GM19238 (cell line): ENCODE measurements at regions not wholly inside any gene's neighbourhood (a gene's known extent, or its start where the extent isn't known, plus 50 kb on each side); places are given as distances from the start of the nearest gene placed in this dataset.
"Not testable (repeated sequence)": the region's sequence is repeated elsewhere in the genome, so short reads cannot be mapped to it uniquely, and the experiment has no call there.

ENCODE experiments used
- DNase-seq: peaks from one replicate; pipeline ENCODE4 v3.0.0; 2011; ENCODE audit warnings: low spot score; ENCODE audit not compliant: insufficient read length

DNA sequence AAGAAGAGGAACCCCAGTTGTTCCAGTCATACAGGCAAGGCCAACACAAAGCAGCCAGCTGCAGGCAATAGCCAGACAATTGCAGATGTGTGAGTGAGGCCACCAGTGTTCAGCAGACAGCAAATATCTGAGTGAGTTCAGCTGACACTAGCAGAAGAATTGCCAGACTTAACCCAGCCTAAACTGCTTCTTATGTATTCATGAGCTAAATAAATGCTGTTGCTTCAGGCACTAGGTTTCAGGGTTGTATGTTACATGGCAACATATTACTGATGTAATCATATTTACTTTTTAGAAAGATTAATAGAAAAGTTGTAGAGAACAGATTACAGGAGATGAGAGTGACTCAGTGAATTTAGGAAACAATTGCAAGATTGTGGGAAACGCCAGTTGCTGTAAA lies 129.8 kb upstream of the CHODL start:
- no peak for DNase-seq

DNA sequence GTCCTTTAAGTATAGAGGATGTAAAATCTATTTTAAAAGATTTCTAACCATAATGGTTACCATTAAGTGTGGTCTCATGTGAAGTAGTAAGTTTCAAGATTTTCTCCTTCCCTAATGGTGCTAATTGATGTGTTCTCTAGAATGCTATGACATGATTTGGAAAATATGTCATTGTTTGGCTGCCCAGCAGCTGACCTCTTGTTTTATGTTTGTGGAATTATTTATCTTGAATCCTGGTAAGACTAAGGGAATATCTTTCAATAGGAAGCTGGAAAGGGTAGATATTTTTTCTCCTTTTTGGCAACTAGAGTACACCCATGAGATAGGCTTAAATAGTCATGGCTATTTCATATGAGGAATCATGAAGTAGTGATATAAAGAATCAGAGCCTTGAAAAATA lies 139.8 kb upstream of the CHODL start:
- DNase-seq = no peak

DNA sequence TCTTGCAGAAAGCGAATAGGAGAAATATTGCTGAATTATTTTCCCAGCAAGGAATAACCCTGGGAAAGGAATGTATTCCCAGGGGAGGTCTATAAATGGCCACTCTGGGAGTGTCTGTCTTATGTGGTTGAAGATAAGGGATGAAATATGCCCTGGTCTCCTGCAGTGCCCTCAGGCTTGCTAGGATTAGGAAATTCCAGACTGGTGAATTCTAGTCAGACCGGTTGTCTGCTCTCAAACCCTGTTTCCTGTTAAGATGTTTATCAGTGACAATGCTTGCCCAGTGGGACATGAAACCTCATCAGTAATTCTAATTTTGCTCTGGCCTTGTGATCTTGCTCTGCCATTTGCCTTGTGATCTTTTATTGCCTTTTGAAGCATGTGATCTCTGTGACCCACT lies 148.2 kb upstream of the CHODL start:
- DNase-seq = not testable (repeated sequence)

DNA sequence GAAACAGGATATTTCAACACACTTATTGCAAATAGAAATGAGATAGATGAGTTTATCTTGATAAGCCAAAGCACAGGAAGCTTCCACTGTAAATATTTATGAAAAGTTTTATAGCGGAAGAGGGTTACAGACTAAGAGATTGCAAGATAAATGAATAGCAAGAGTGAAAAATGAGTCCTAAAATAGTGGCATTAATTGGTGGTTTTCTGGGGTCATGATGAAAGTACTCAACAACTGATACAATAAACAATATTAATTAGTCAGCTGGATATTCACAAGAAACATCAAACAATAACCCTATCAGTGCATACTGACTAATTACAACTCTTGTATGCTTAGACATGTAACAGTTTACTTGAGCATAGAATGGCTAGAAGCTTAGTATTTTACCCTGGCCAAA lies 154.8 kb upstream of the CHODL start:
- DNase-seq = no peak

DNA sequence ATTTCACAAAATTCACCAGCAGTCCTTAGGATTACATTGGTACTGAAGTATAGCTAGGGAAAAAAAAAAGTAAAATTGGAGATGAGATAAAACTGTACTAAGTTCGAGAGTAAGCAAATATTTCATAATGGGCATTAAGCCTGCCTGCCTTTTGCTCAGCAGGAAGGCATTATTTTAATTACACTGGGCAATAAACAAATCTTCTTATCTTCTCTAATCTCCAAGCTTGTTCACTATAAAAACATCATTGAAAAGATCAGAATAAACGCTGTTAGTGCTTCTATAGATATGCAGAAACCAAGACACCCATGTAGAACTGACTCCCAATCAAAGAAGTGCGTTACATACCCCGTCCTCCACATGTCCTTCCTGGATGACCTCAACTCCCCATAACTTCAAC lies 174.2 kb upstream of the CHODL start:
- DNase-seq = no peak

DNA sequence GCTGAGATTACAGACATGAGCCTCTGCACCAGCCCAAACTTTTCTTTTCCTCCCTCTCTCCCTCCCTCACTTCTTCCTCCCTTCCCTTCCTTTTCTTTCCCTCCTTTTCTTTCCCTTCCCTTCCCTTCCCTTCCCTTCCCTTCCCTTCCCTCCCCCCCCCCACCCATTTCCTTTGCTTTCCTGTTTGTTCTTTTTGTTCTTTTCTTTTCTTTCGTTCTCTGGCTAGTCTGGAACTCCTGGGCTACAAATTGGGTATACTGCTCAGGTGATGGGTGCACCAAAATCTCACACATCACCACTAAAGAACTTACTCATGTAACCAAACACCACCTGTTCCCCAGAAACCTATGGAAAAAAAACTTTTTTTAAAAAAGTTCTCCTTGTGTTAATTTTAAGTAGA lies 174.8 kb upstream of the CHODL start:
- DNase-seq = no peak

DNA sequence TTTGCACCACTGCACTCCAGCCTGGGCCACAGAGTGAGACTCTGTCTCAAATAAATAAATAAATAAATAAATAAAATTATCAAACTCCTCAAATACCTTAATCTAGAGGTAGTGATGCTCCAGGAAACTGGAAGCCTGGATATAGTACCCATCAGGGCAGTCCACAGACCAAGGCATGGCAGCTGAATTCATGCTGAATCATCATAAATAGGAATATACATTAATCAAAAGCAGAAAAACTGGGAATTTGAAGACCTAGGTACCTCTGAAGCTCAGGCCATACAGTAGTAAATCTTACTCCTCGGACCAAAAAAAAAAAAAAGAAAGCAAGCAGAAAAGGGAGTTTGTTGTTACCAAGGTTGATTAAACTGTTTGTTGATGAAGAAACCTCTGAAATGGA lies 184.2 kb upstream of the CHODL start:
- DNase-seq = no peak

DNA sequence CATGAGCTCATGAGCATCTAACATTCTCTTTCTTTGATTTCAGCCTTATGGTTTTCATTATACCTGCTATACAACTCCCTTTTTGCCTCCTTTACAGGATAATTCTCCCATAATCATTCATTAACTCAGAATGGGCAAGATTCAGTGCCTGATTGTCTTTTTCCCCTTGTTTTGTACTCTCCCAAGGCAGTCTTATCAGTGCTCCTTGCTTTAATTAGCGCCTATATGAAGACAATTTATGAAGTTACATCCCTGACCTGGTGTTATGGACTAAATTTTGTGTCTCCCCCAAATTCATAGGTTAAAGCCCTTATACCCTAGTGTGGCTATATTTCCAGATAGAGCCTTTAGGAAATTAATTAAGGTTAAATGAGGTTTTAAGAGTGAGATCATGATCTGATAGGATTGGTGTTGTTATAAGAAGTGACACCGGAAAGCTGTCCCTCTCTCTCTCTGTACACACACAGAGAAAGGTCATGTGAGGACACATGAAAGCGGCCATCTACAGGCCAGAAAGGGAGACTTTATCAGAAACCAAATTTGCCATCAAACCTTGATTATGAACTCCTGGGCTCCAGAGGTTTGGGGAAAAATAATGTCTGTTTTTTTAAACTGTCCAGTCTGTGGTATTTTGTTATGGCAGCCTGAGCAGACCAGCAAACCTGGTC lies 185.8 kb upstream of the CHODL start:
- no peak for DNase-seq

DNA sequence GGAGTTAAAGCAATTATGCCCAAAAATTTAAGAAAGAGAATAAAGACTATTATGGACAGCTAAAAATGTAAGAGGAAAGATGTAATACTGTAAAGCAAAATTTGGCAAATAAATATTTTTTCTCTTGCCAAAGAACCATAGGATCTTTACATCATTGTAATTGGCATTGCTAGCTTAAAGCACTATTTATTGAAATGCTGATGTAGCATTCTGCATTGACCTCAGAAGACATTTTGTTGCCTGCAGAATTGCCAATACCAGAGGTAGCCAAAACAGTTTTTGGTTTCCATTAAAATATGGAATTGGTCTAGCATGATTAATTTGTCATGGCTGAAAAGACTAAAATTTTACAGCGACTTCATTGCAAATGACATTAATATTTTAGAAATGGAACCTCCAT lies 191.5 kb upstream of the CHODL start:
- DNase-seq = no peak

DNA sequence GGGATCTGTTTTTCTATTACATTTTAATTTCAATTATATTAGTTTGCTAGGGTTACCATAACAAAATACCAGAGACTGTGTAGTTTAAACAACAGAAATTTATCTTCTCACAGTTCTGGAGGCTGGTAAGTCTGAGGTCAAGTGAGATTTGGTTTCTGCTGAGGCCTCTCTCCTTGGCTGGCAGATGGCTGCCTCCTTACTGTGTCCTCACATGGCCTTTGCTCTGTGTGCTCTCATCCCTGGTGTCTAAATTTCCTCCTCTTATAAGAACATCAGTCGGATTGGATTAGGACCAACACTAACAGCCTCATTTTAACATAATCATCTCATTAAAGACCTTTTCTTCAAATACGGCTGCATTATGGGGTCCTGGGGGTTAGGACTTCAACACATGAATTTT lies 195.2 kb upstream of the CHODL start:
- no peak for DNase-seq

DNA sequence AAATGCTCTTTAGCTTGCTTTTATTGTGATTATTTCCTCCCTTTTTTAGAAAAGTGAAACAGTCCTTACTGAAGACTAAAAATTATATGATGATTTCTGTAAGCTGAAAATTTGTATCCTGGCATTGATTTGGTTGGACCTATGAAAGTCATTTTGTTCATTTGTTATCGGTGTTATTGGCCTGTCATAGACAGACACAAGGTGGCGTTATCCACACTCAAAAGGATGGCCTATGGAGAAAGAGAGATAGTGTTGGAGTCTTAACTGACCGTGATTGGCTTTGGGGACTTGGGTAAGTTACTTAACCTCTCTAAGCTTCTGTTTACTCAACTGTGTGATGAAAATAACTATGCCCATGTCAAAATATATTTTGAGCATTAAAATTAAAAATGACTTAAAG lies 203.6 kb upstream of the CHODL start:
- DNase-seq = no peak

DNA sequence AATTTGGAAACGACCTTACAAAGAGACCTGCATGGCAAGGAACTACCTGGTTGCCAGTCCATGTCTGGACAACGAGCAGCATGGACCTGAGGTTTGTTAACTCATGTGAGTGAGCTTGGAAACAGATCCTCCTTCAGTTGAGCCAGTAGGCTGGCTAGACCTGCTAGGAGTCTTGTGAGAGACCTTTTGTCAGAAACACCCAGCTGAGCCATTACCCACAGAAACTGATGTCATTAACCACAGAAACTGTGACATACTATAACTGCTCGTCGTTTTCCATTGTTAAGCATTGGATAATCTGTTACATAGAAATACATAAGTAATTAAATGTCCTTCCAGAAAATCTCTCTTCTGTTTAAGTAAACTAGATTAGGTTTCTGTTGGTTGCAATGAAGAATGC lies 211.1 kb upstream of the C21orf91 start:
- DNase-seq = no peak

DNA sequence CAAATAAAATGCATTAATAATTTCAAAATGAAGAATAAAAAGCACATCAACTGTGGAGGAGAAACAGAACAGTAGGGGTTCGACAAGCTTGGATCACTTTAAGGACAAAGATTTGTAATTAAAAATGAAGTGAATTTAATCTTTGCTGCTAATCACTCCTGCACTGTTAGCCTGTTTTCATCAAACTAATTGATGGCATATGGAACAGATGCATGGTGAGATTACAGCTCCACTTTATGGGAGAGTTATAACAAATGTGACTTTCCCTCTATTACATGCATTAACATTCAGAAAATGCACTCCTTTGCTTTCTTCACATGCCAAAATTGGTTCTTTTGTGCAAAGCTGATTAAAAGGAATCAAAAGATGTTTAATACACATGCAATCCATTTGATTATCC lies 207.2 kb upstream of the C21orf91 start:
- no peak for DNase-seq

DNA sequence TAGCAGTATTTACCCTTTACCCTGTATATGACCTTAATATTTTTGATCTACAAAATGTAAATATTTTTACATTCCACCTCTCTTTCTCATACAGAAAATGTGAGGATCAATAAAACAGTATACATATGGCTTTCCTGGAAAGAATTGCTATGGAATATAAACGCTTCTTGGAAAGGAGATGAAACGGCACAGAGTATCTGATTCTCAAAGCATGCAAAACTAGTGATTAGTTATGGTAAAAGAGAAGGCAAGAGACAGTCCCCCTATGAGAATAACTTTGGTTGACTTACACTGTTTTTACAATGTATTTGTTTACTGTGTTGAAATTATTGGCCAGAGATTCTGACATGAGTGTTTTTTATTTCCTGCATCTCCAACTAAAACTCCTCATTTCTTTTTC lies 204.6 kb upstream of the C21orf91 start:
- DNase-seq = no peak

DNA sequence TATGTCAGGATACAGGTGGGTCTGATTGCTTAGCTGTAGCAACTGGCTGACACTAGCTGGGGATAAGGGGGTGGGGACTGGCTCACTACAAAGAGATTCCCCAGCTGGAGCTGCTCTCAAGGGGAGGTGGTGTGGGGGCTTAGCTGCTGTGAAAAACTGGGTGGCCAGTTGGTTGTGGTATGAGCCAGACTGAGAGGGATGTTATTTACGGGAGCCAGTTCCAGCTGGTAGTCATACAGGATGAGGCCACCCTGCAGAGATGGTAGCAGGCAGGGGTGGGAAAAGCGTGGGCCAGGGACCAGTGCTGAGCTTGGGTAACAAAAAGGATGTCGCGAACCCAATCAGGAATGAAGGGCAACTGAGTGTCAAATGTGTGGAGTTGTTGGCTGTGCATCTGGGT lies 204.0 kb upstream of the C21orf91 start:
- DNase-seq = no peak

DNA sequence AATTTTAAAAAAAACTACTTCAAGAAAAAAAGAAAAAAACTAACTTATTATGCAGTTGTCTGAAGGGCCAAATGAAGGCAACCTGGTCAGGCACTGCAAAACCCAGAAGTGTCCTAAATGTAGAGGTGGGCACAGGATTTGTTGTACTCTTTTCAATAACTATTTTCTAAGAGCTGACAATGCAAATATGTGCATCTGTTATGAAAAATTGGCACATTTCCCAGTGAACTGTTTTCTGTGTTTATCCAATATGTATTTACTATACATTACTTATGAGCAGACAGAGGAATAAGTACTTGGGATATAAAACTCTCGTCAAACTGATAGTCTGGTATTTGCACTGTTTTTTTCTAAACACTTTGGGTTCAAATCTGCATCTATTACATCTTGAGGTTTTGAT lies 188.0 kb upstream of the C21orf91 start:
- DNase-seq = no peak

DNA sequence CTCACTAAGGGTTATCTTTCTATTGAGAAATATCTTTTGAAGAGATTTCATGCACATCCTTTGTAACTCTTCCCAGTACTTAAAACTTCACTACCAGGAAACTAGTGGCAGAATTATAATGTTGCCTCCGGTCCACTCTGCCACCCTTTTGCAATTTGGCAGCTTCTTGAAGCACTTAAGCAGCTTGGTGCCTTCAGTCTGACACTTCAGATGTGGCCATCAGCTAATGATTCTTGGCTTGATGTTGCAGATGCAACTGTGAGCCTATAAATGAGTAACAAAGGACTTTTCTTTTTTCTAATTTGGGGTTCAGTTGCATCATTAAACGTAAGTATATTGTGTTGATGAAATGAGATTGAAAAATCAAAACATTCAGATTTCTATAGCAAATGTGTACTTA lies 187.5 kb upstream of the C21orf91 start:
- DNase-seq = no peak

DNA sequence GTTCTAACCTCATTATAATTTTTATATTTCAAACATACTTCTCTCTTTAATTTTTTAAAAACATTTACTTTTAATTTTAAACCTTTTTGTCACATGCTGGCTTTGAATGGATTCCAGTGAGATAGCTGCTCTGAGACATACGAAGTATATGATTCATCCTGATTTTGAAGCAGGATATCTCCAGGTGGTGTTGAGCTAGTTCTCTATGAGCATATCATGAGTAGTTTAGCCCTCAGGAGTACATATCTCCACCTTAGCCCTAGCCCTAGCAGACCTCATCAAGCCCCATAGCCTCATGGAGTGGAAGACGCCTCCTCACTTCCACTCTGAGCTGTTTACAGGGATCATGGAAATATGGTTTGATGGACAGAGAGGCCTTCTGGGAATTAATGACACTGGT lies 183.2 kb upstream of the C21orf91 start:
- DNase-seq = no peak

DNA sequence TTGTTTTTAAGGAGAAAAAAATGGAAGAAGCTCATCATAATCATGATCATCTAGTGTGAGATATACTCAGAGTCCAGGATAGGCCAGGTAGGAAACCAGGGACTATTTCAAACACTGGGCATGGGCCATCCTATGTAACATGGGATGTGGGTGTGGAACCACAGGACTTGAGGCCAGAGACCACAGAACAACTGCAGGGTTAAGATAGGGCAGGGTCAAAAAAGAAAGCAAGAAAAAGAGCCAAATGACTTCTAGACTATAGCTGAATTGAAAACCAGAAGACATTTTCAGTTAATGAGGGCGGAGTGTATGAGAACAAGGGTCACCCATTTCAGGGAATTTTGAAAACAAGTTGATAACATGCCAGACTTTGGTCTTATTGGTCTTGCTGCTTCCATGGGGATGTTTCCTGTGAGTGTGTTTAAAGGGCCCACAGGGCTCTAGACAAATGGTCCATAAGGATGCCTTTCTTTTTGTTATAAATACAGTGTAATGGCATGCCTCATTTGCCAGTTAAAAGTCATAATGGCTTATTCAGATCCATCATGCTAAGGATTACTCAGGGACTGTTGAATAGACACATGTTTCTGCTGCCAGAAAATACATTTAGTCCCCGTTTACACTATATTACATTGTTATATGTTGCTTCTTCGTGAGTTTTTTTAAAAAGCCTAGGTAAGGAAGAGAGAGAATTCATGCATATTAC lies 182.0 kb upstream of the C21orf91 start:
- no peak for DNase-seq

DNA sequence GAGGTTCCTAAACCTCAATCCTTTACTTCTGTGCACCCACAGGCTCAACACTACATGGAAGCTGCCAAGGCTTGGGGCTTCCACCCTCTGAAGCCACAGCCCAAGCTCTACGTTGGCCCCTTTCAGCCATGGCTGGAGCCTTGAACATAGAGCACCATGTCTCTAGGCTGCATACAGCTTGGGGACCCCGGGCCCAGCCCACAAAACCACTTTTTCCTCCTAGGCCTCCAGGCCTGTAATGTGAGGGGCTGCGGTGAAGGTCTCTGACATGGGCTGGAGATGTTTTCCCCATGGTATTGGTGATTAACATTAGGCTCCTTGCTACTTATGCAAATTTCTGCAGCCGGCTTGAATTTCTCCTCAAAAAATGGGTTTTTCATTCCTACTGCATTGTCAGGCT lies 179.4 kb upstream of the C21orf91 start:
- DNase-seq = not testable (repeated sequence)

DNA sequence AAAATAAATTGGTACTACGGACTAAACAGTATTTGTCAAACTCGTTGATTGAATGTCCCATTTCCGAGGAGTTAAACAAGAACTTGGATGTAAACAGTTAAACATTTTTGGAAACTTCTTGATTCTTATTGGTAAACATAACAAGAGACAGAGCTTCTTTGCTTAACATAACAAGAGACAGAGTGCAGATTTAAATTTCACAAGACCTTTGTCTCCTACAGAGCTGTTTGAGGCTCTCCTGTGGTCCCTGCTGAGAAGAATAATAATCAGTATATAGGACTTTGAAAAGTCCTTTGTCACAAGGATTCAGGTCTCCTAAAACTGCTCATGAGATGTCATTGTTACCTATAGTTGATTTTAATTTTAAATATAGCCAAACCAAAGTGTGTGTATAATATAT lies 170.6 kb upstream of the C21orf91 start:
- no peak for DNase-seq

DNA sequence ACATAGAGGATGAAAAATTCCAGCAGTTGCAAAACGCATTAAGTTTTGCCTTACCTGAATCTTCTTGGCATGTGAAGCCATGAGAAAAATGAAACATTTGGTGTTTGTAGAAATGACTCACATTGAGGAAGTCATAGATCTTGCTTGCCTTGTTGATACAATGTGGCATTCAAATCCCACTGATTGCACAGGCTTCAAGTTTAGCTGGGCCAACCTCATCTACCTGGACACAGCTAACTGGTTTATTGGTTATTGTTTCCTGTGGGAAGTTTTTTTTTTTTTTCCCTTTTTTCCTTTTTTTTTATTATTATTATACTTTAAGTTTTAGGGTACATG lies 168.9 kb upstream of the C21orf91 start:
- DNase-seq = no peak

DNA sequence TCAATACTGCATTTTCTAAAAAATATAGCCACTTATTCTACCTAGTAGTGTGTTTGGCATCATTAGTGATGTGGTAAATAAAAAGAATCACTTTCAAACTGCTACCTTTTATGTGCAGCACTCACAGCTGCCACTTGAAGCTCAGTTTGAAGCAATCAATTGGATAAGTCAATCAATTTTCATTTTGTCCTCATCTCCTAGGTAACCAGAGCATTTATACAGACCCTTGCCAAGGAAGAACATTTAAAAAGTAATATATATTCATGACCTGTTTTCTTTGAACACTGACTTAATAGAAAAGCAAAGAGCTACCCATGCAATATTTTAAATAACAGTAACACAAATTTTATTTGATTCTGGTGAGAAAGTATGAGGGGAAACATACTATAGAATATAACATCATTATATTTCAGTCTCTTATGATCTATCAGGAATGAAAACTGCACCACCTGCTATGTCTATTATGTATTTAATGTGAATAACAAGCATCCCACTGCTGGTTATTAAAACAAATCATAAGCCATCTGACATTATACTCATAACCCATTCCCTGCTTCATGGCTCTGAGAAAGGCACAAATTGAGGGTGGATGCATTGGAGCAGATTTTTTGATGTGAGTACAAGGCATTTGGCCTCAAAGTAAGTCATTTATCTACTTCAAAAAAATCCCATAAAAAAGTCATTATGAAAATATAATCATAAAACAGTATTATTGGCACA lies 168.4 kb upstream of the C21orf91 start:
- no peak for DNase-seq
